ENCODE measurements at regions not wholly inside any gene's neighbourhood (a gene's known extent, or its start where the extent isn't known, plus 50 kb on each side); places are given as distances from the start of the nearest gene placed in this dataset.

GRCh38 chr7:79862447-79863210 is 272.0 kb upstream of the GNAI1 start:
- DNase-seq, result no peak

- DNase-seq, result no peak
These were observed 279.5 kb upstream of the GNAI1 start for GRCh38 chr7:79855172-79855571.

- DNase-seq, result no peak
These were observed 280.0 kb upstream of the GNAI1 start for GRCh38 chr7:79854621-79855020.

- no peak for DNase-seq
These were observed 296.7 kb upstream of the GNAI1 start for GRCh38 chr7:79837915-79838314.

GRCh38 chr7:79833616-79834015 is 301.0 kb upstream of the GNAI1 start:
- no peak for DNase-seq

GRCh38 chr7:79828866-79829265 is 305.8 kb upstream of the GNAI1 start:
- no peak for DNase-seq

- no peak for DNase-seq
These were observed 311.2 kb upstream of the GNAI1 start for GRCh38 chr7:79823246-79823951.

GRCh38 chr7:79822620-79823240 is 311.9 kb upstream of the GNAI1 start:
- DNase-seq, result no peak

GRCh38 chr7:79820387-79820786 is 314.2 kb upstream of the GNAI1 start:
- DNase-seq, result no peak

- no peak for DNase-seq
These were observed 323.7 kb upstream of the GNAI1 start for GRCh38 chr7:79810916-79811315.

- DNase-seq, result no peak
These were observed 328.4 kb upstream of the GNAI1 start for GRCh38 chr7:79806161-79806734.

- DNase-seq, result no peak
These were observed 337.3 kb upstream of the MAGI2 start for GRCh38 chr7:79790656-79791262.

GRCh38 chr7:79789584-79790345 is 336.3 kb upstream of the MAGI2 start:
- no peak for DNase-seq

- DNase-seq, result no peak
These were observed 334.2 kb upstream of the MAGI2 start for GRCh38 chr7:79787623-79788022.

GRCh38 chr7:79787096-79787495 is 333.6 kb upstream of the MAGI2 start:
- DNase-seq, result no peak

GRCh38 chr7:79786187-79786586 is 332.7 kb upstream of the MAGI2 start:
- no peak for DNase-seq

- DNase-seq, result no peak
These were observed 332.1 kb upstream of the MAGI2 start for GRCh38 chr7:79785556-79785955.

- no peak for DNase-seq
These were observed 329.4 kb upstream of the MAGI2 start for GRCh38 chr7:79782906-79783305.

GRCh38 chr7:79782256-79782655 is 328.8 kb upstream of the MAGI2 start:
- DNase-seq, result no peak

- no peak for DNase-seq
These were observed 328.2 kb upstream of the MAGI2 start for GRCh38 chr7:79781716-79782115.

- DNase-seq, result no peak
These were observed 325.6 kb upstream of the MAGI2 start for GRCh38 chr7:79778786-79779770.
